ENCODE measurements at regions not wholly inside any gene's neighbourhood (a gene's known extent, or its start where the extent isn't known, plus 50 kb on each side); places are given as distances from the start of the nearest gene placed in this dataset.
"Not testable (repeated sequence)": the region's sequence is repeated elsewhere in the genome, so short reads cannot be mapped to it uniquely, and the experiment has no call there.

DNA sequence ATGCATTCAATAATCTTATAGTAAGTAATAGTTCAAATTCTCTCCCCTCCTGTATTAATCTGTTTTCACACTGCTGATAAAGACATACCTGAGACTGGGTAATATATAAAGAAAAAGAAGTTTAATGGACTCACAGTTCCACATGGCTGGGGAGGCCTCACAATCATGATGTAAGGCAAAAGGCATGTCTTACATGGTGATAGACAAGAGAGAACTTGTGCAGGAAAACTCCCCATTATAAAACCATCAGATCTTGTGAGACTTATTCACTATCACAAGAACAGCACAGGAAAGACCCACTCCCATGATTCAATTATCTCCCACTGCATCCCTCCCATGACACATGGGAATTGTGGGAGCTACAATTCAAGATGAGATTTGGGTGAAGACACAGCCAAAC, 199.9 kb upstream of the PCSK5 start:
- DNase-seq = not testable (repeated sequence)

GRCh38 chr9:75691408-75691807, 199.1 kb upstream of the PCSK5 start:
- no peak for DNase-seq

- no peak for DNase-seq
Observed at GRCh38 chr9:75692309-75692708, 198.2 kb upstream of the PCSK5 start.

DNA sequence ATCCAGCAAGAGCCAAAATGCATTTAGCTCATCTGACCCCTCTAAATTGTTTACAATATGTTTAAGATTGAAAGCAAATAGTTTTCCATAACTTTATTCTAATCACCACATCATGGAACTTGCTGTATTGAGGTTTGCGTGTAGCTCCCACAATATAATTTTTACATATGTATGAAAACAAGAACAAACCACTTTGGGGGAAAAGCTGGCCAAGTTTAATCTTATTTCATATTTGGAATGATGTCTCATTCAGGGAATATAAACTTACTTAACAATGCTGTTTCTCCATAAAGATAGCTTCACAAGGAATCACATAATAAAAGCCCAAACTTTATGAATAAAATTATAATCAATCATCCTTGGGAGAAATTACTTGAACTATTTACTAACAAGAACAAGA, 194.6 kb upstream of the PCSK5 start:
- no peak for DNase-seq

GRCh38 chr9:75699017-75699416, 191.5 kb upstream of the PCSK5 start:
- no peak for DNase-seq

DNA sequence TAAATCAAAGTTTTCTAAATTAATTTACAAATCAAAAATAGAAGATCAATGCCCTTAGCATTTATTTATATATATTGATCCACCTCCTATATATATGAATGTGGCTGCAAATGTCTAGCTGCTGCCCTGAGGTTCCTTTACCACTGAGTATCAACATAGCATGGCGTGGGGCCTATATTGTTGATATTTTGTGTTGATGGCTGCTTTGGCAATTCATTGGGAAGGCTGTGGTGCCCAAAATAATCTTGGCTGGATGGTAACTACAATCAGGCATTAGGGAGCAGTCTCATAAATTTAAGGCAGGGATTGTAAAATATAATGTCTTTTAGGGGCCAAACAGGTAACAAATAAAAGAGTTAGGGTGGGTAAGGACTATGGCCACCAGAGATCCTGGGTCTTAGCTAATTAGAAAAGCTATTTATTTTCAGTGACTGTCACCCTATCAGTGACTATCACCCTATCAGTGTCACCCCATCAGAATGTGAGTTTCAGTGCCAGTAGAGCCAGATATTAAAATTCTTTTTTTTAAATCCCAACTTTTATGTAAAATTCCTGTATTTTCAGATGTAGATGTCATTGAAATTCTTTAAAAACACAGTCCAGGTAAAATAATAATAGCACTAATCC, 190.7 kb upstream of the PCSK5 start:
- no peak for DNase-seq

- DNase-seq = no peak
Observed at GRCh38 chr9:75700252-75700640, 190.2 kb upstream of the PCSK5 start.

DNA sequence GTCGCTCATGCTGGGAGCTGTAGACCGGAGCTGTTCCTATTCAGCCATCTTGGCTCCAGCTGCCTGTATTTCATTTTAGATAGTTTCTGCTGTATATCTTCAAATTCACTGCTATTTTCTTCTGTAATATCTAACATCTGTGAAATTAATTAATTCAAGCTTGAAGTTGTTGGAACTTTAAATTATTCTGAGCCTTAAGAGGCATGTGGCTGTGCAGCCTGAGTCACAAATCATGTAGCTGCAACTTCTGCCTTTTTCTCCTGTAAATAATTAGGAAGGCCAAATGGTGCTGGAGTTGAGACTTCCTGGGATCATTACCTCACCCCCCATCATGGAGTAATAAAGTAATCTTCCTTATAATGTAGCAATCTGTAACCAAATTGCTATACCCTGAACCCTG, 183.3 kb upstream of the PCSK5 start:
- DNase-seq = no peak

GRCh38 chr9:75709698-75710097, 180.8 kb upstream of the PCSK5 start:
- no peak for DNase-seq

- no peak for DNase-seq
Observed at GRCh38 chr9:75712700-75713099, 177.8 kb upstream of the PCSK5 start.

GRCh38 chr9:75713335-75713734, 177.1 kb upstream of the PCSK5 start:
- no peak for DNase-seq

DNA sequence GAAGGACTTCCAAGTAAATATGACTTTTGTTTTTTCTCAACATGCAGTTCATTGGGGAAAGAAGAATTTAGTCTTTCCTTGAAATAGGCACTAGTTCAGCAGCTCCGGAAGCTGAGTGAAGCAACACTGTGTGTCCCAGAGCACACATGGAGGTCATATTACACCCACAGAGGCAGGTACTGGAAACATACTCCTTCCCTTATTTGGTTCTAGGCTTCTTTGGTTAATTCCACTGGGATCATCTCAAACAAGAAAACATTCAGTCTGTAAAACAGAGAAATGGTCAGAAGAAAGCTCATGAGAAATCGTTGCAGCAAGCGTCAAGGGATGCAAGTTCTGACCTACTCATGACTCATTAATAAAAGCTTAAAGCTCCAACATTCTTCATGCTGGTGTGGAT, 175.1 kb upstream of the PCSK5 start:
- DNase-seq = no peak

DNA sequence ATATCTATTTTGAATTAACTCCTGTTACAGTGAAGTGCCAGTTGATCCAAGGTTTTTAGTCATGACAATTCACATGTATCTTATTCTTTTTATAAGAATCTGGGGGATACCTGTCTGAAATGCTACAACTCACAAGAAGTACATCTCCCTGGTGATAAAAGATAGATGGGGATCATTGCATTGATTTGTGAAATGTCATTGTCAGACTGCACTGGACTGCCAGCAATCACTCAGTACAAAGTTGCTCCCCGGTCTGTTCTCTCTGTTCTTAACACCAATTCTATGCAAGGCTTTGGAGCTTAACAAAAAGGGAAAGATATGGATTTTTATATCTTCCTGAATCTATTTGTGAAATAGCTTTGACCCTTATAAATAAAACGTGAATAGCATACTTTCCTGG, 171.8 kb upstream of the PCSK5 start:
- no peak for DNase-seq

GRCh38 chr9:75728391-75728790, 162.1 kb upstream of the PCSK5 start:
- no peak for DNase-seq

GRCh38 chr9:75734802-75735201, 155.7 kb upstream of the PCSK5 start:
- no peak for DNase-seq

DNA sequence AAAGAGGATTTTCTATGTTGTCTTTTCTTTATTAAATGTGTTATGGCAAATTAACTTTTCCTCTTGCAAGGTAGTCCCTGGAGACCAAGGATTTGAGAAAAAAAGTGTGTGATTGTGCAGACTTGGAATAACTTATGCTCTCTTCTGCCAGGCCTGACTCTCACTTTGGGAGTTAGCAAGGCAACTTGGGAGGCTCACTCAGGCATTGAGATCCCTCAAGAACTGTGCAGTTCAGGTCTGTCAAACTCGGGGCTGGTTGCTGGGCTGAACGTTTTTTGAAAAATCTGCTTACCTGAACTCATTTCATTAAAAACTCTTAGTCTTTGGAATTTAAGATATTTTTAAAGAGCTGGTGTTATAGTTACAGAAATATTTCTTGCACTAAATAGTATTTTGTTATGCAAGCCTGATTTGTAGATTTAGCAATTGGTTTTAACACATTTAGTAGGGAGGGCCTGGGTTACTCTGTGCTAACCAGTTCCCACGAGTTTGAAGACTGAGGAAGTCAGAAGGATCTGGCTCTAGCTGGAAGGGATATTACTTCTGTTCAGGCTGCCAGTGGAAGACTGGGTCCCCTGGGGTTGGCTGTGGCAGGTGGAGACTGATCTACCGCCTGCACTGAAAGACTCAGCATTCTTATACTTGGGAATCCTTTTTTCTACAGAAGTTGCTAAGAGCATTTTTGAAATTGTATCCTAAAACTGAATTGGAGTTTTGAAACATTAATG, 150.4 kb upstream of the PCSK5 start:
- no peak for DNase-seq

GRCh38 chr9:75743855-75744254, 146.6 kb upstream of the PCSK5 start:
- DNase-seq = no peak

- no peak for DNase-seq
Observed at GRCh38 chr9:75754080-75754479, 136.4 kb upstream of the PCSK5 start.

DNA sequence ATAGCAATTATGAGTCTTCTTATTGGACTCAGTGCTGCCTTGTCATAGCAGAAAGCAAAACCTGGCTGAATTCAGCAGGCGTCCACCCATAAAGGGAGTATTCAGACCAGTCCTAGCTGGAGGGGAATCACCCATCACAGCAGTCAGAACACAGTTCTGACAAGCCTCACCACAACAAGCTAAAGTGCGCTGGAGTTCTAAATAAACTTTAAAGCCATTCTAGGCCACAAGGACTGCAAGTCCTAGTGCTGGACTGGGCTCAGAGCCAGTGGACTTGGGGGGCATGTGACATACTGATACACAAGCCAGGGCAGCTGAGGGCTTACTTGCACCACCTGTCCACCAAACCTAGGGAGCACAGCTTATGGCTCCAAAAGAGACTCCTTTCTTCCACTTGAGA, 115.3 kb upstream of the PCSK5 start:
- DNase-seq = no peak

DNA sequence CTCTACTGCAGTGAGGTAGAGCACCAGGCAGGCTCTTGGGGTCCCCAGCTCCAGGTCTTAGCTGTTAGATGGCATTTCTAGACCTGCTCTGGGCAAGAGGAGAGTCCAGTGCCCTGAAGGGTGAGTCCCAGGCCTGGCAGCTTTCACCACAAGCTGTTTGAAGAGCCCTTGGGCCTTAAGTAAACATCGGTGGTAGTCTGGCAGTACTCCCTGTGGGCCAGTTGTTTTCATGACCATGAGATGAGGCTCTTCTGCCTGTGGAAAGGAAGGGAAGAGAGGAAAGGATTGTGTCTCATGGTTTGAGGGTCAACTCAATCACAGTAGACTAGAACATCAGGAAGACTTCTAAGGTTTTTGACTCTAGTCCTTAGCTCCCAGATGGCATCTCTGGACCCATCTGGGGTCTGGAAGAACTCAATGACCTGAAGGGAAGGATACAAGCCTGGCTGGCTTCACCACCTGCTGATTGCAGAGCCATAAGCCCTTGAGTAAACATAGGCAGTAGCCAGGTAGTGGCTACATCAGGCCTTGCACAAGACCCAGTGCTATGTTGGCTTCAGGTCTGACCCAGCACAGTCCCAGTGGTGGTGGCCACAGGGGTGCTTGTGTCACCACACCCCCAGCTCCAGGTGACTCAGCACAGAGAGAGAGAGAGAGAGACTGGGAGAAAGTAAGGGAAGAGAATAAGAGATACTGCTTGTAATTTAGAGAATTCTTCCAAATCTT, 114.3 kb upstream of the PCSK5 start:
- DNase-seq = no peak

DNA sequence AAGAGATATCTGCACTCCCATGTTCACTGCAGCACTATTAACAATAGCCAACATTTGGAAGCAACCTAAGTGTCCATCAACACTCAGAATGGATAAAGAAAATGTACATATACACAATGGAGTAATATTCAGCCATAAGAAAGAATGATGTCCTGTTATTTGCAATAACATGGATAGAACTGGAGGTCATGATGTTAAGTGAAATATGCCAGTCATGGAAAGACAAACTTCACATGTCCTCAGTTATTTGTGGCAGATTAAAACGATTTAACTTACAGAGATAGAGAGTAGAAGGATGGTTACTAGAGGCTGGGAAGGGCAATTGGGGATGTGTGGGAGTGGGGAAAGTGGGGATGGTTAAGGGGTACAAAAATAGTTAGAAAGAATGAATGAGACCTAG, 110.3 kb upstream of the PCSK5 start:
- no peak for DNase-seq

DNA sequence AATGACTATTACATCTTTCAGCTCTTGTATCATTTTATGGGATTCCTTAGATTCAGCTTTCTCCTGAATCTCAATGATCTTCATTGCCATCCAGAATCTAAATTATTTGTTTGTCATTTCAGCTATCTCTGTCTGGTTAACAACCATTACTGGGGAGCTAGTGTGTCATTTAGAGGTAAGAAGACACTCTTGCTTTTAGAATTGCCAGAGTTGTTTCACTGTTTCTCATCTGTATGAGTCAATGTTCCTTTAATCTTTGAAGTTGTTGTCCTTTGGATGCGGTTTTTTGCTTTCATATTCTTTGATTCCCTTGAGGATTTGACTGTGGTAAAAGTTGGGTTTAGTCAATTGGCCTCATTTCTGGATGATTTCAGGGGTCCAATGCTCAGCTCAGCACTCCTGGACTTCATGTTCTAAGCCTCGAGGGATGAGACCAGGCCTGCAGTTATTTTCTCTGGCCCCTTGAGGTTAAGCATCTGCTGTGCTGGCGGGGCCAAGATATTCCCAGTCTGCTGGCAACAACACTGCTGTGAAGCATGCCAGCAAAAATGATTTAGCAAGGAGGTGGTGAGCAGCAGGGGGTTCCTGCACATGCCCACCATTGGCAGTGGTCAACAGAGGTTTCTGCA, 102.4 kb upstream of the PCSK5 start:
- DNase-seq = no peak

DNA sequence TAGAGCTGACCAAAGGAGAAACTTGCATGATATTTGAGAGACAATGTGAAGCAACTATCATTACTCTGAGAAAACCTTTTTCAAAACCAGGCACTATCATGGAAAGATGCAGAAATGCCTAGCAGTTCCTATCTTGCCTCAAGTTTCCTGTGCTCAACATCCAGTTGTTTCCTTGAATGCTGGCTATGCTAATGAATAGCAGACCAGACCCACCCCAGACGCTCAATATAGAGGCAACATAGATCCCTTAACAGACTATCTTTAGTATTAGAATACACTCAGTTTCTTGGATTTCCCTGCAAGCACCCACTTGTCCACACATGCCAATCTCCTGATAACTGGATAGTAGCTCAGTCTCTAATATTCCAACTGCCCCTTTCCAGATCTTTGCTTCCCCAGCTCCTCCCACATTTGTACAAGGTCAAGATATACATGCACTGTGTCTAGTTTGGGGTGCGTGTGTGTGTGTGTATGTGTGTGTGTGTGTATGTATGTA, 93.3 kb upstream of the PCSK5 start:
- no peak for DNase-seq

DNA sequence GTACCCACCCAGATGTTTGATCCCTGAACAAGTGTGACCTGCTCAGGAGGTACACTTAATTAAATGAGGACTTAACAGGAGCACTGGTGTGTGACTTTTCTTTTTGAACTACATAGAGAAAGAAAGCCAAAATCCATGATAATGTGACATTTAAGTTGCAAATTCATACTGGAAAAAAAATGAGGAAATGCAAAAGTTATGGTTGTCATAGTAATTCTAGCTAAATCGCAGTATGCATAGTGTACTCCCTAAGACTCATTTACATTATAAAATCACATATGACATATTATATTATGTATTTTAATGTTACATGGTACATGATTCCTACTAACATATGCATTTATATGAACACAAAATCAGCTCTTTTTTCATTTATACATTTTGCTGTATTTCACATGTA, 92.0 kb upstream of the PCSK5 start:
- DNase-seq = no peak
